K562 (cell line): ENCODE measurements at regions not wholly inside any gene's neighbourhood (a gene's known extent, or its start where the extent isn't known, plus 50 kb on each side); places are given as distances from the start of the nearest gene placed in this dataset.

Experiments used
- HDAC1 ChIP-seq, 2 experiments: fragments of 450-650 bp; IDR thresholded peaks; 2 replicates each; pipeline ENCODE4 v1.6.1; 2016 to 2017; ENCODE audit warnings: inconsistent platforms in 1 of 2, mild to moderate bottlenecking in 1 of 2, moderate library complexity in 1 of 2
- HOXB6 ChIP-seq: fragments of 250-450 bp; sonication (Bioruptor Pico); IDR thresholded peaks from 2 replicates; pipeline ENCODE4 v1.5.1; 2022; ENCODE audit warnings: mild to moderate bottlenecking, borderline replicate concordance
- JUNB ChIP-seq: fragments of 450-650 bp; formaldehyde crosslinking; conservative IDR thresholded peaks from 2 replicates; pipeline ENCODE4 v1.4.0; 2020; ENCODE audit warnings: mild to moderate bottlenecking
- KAT2B ChIP-seq: IDR thresholded peaks from one replicate; pipeline ENCODE4 v1.6.1; 2012; ENCODE audit warnings: low read depth, mild to moderate bottlenecking, control low read depth, inconsistent platforms, low read length, moderate library complexity
- MTA3 ChIP-seq: fragments of 450-650 bp; formaldehyde crosslinking; IDR thresholded peaks from 2 replicates; pipeline ENCODE4 v1.6.1; 2017; ENCODE audit warnings: mild to moderate bottlenecking, borderline replicate concordance
- NUFIP1 ChIP-seq: fragments of 450-650 bp; IDR thresholded peaks from 2 replicates; pipeline ENCODE4 v1.6.1; 2018; ENCODE audit not compliant: partially characterized antibody
- SMC3 ChIP-seq: conservative IDR thresholded peaks from 2 replicates; pipeline ENCODE4 v1.6.1; 2011; ENCODE audit warnings: low read depth, low read length, improper control_type of control experiment; ENCODE audit not compliant: insufficient read depth
- SRF ChIP-seq, 2 experiments: fragments of 250-450, 450-650 bp in 1 of 2; sonication (Bioruptor Pico) in 1 of 2; sonication (generic) in 1 of 2; formaldehyde crosslinking; IDR thresholded peaks; 2 replicates each; pipeline versions ENCODE4 v1.5.0 to v1.5.1; 2020 to 2022; ENCODE audit warnings: mild to moderate bottlenecking in 1 of 2, missing genetic modification reagents in 1 of 2
- TFAM ChIP-seq: fragments of 250-450 bp; sonication (Bioruptor Pico); conservative IDR thresholded peaks from 2 replicates; pipeline ENCODE4 v1.5.0; 2021; ENCODE audit warnings: mild to moderate bottlenecking, moderate library complexity
- TFAP4 ChIP-seq: sonication (generic); formaldehyde crosslinking; IDR thresholded peaks from 2 replicates; pipeline ENCODE4 v1.8.0; 2022; ENCODE audit warnings: missing genetic modification reagents, mild to moderate bottlenecking, moderate library complexity, borderline replicate concordance
- TFE3 ChIP-seq: fragments of 450-650 bp; formaldehyde crosslinking; IDR thresholded peaks from 2 replicates; pipeline ENCODE4 v1.4.0; 2020; ENCODE audit warnings: mild to moderate bottlenecking, mixed read lengths
- THRB ChIP-seq: fragments of 450-650 bp; formaldehyde crosslinking; conservative IDR thresholded peaks from 2 replicates; pipeline ENCODE4 v1.4.0; 2022; ENCODE audit warnings: mild to moderate bottlenecking, missing genetic modification characterization
- TRIM24 ChIP-seq, 2 experiments: fragments of 450-650 bp; IDR thresholded peaks; 2 replicates each; pipeline ENCODE4 v1.6.1; 2016
- U2AF2 ChIP-seq: fragments of 200-400 bp; formaldehyde crosslinking; optimal IDR thresholded peaks from 2 replicates; pipeline ENCODE3; 2017; ENCODE audit warnings: low read depth, mild to moderate bottlenecking, low read length
- UBTF ChIP-seq, 2 experiments: IDR thresholded peaks; 2 replicates each; pipeline ENCODE4 v1.6.1; 2012; ENCODE audit warnings: improper control_type of control experiment in 2 of 2, low read depth in 2 of 2, low read length in 2 of 2, borderline replicate concordance in 1 of 2
- ZBTB2 ChIP-seq: fragments of 450-650 bp; IDR thresholded peaks from 2 replicates; pipeline ENCODE4 v1.6.1; 2016; ENCODE audit warnings: antibody characterized with exemption
- ZFPM2 ChIP-seq: fragments of 250-450 bp; sonication (Bioruptor Pico); IDR thresholded peaks from 2 replicates; pipeline ENCODE4 v1.5.1; 2022; ENCODE audit warnings: mild to moderate bottlenecking
- ZNF655 ChIP-seq: fragments of 250-450 bp; sonication (Bioruptor Pico); IDR thresholded peaks from 2 replicates; pipeline ENCODE4 v1.5.0; 2021
- ZNF77 ChIP-seq: fragments of 250-450 bp; sonication (Bioruptor Pico); IDR thresholded peaks from 2 replicates; pipeline ENCODE4 v1.5.0; 2020

GRCh38 chr2:43131051-43131889 lies 95.1 kb downstream of the ZFP36L2 start (continued):
- TF ChIP-seq ZNF655 (CRISPR knock-in tag), result no peak
- TF ChIP-seq HDAC1 (IDR thresholded peaks at IDR 0.05), result peak in 1 of 2 experiments; percentile 42; a peak in 1 of 4 replicates
- no peak for TF ChIP-seq SRF (CRISPR knock-in tag; IDR thresholded peaks at IDR 0.05)
- peak; percentile 81 for TF ChIP-seq SMC3
- no peak for TF ChIP-seq ZNF77
- TF ChIP-seq TFAM (CRISPR knock-in tag), result no peak
- 0 out of 2 replicates have a peak, but pooled peaks have one; percentile 3 for TF ChIP-seq JUNB (CRISPR knock-in tag)
- TF ChIP-seq TRIM24 (IDR thresholded peaks at IDR 0.05), result peak; percentile 73 to 86
- TF ChIP-seq ZFPM2 (CRISPR knock-in tag), result no peak
- TF ChIP-seq UBTF (IDR thresholded peaks at IDR 0.05; ENCODE audit: borderline replicate concordance in 1 of 2, low read depth in 2 of 2, low read length in 2 of 2), result no peak
- TF ChIP-seq HOXB6, result no peak
- TF ChIP-seq MTA3, result peak; percentile 73; the same call in 1 of the 2 replicates
- TF ChIP-seq NUFIP1, result no peak
- no peak for TF ChIP-seq U2AF2
- TF ChIP-seq KAT2B, result no peak
- TF ChIP-seq TFE3 (CRISPR knock-in tag), result no peak
- no peak for TF ChIP-seq ZBTB2
- TF ChIP-seq THRB (CRISPR knock-in tag), result no peak
- peak; percentile 82 for TF ChIP-seq TFAP4 (CRISPR knock-in tag)
